K562 (cell line): ENCODE measurements at regions not wholly inside any gene's neighbourhood (a gene's known extent, or its start where the extent isn't known, plus 50 kb on each side); places are given as distances from the start of the nearest gene placed in this dataset.

Source experiments
- ATAC-seq: fragments of 200-7000 bp; cut with Tn5 transposase; 3 replicates; pipeline ENCODE4 v1.9.1; 2020; ENCODE audit warnings: moderate library complexity
- BruUV-seq: library from RNA; stranded (reverse); fragments of 400-500 nt; replicated peaks from 2 replicates; lab custom pipeline; 2021; lab: Mats Ljungman, UMichigan
- CTCF ChIA-PET: fragments of 300-600 bp; formaldehyde crosslinking; extraction: SDS; loops from one replicate; lab custom pipeline; 2021; ENCODE audit warnings: low intra/inter-chr PET ratio; lab: Yijun Ruan, JAX
- POLR2A ChIA-PET: fragments of 300-600, 350-650 bp; sonication (Branson Sonifier 250); formaldehyde crosslinking; extraction: SDS; loops from one replicate; lab custom pipeline; 2021; ENCODE audit warnings: antibody characterized with exemption, inconsistent platforms; lab: Yijun Ruan, JAX
- DNase-seq, 4 experiments: peaks; one replicate each; pipeline versions ENCODE4 v3.0.0 to v3.0.0-alpha.2; 2011 to 2018; ENCODE audit warnings: low spot score in 3 of 4, mixed read lengths in 3 of 4; ENCODE audit errors: extremely low read depth in 1 of 4
- FAIRE-seq: peaks from 2 replicates; lab custom pipeline; 2011; peaks lifted over from hg19 to GRCh38; lab: Jason Lieb, UNC
- H2AFZ ChIP-seq: 2 replicates; pipeline ENCODE4 v1.6.0; 2011; ENCODE audit warnings: low read depth, low read length, control low read depth, inconsistent platforms
- H3K27ac ChIP-seq: fragments of 200-600 bp; 3 replicates; pipeline ENCODE4 v1.8.0; 2011; ENCODE audit warnings: low read depth, mild to moderate bottlenecking, control low read depth, inconsistent platforms, low read length, moderate library complexity, mixed read lengths; ENCODE audit errors: extremely low read depth
- H3K27me3 ChIP-seq, 2 experiments: fragments of 300-600 bp in 1 of 2; 2 replicates in 1 of 2; 3 replicates in 1 of 2; pipeline versions ENCODE4 v1.6.0 to v1.8.0; 2011; ENCODE audit warnings: inconsistent platforms in 2 of 2, low read length in 2 of 2, mild to moderate bottlenecking in 1 of 2, mixed read lengths in 1 of 2, moderate library complexity in 1 of 2; ENCODE audit not compliant: control insufficient read depth in 2 of 2, insufficient read depth in 2 of 2
- H3K36me3 ChIP-seq: fragments of 300-600 bp; 3 replicates; pipeline ENCODE4 v1.8.0; 2011; ENCODE audit warnings: mild to moderate bottlenecking, low read length, inconsistent platforms; ENCODE audit not compliant: control insufficient read depth, insufficient read depth
- H3K4me1 ChIP-seq, 2 experiments: fragments of 200-600 bp in 1 of 2; replicated peaks in 1 of 2; 2 replicates in 1 of 2; 3 replicates in 1 of 2; pipeline versions ENCODE4 v1.5.1 to v1.8.0; 2011; ENCODE audit warnings: inconsistent platforms in 2 of 2, low read length in 2 of 2, mild to moderate bottlenecking in 1 of 2, mixed read lengths in 1 of 2, moderate library complexity in 1 of 2; ENCODE audit not compliant: control insufficient read depth in 2 of 2, insufficient read depth in 2 of 2
- H3K4me2 ChIP-seq: 2 replicates; pipeline ENCODE4 v1.6.1; 2011; ENCODE audit warnings: low read length, control low read depth, inconsistent platforms, mixed read lengths; ENCODE audit not compliant: insufficient read depth
- H3K4me3 ChIP-seq: fragments of 200-600 bp; sonication (generic), shearing (Covaris generic); 2 replicates; pipeline ENCODE4 v1.5.1; 2016; ENCODE audit warnings: control low read depth, inconsistent platforms
- H3K79me2 ChIP-seq: fragments of 200-600 bp; 3 replicates; pipeline ENCODE4 v1.8.0; 2011; ENCODE audit warnings: low read length, inconsistent platforms; ENCODE audit not compliant: control insufficient read depth, insufficient read depth
- H3K9ac ChIP-seq, 2 experiments: 2 replicates each; pipeline versions ENCODE4 v1.6.0 to v1.6.1; 2011; ENCODE audit warnings: low read depth in 2 of 2, low read length in 2 of 2, control low read depth in 1 of 2, inconsistent platforms in 1 of 2, mild to moderate bottlenecking in 1 of 2, mixed read lengths in 1 of 2; ENCODE audit not compliant: insufficient read depth in 1 of 2
- H3K9me1 ChIP-seq: one replicate; pipeline ENCODE4 v1.6.0; 2011; ENCODE audit warnings: inconsistent platforms, mild to moderate bottlenecking, low read length, moderate library complexity; ENCODE audit not compliant: control insufficient read depth, insufficient read depth
- H3K9me3 ChIP-seq: replicated peaks from 2 replicates; pipeline ENCODE4 v1.5.1; 2011; ENCODE audit warnings: low read depth, low read length, inconsistent platforms; ENCODE audit not compliant: control insufficient read depth, insufficient read depth
- H4K20me1 ChIP-seq: replicated peaks from 2 replicates; pipeline ENCODE4 v1.6.1; 2011; ENCODE audit warnings: low read length, inconsistent platforms, mixed read lengths; ENCODE audit not compliant: control insufficient read depth, insufficient read depth
- BDP1 ChIP-seq: IDR thresholded peaks from 3 replicates; pipeline ENCODE4 v1.6.1; 2011; ENCODE audit not compliant: insufficient read length, insufficient read depth
- MIER1 ChIP-seq: fragments of 450-650 bp; IDR thresholded peaks from 2 replicates; pipeline ENCODE4 v1.6.1; 2016; ENCODE audit warnings: antibody characterized with exemption, mild to moderate bottlenecking, low read depth
- RBM39 ChIP-seq: fragments of 200-400 bp; formaldehyde crosslinking; optimal IDR thresholded peaks from 2 replicates; pipeline ENCODE3; 2018; ENCODE audit warnings: low read depth, low read length
- SAP30 ChIP-seq: fragments of 200-600 bp; sonication (generic); IDR thresholded peaks from 2 replicates; pipeline ENCODE4 v1.6.1; 2012; ENCODE audit warnings: borderline replicate concordance, low read depth, mild to moderate bottlenecking, moderate library complexity, low read length, control low read depth, inconsistent platforms; ENCODE audit not compliant: insufficient read depth, poor library complexity, severe bottlenecking
- SIN3B ChIP-seq: fragments of 450-650 bp; IDR thresholded peaks from 2 replicates; pipeline ENCODE4 v1.6.1; 2017; ENCODE audit warnings: low read depth, mild to moderate bottlenecking, moderate library complexity
- SMARCB1 ChIP-seq: IDR thresholded peaks from 2 replicates; pipeline ENCODE4 v1.6.1; 2011; ENCODE audit warnings: improper control_type of control experiment, low read depth; ENCODE audit not compliant: insufficient read length
- TBP ChIP-seq: optimal IDR thresholded peaks from 2 replicates; pipeline ENCODE3; 2011; ENCODE audit warnings: low read depth, low read length, improper control_type of control experiment
- ZKSCAN8 ChIP-seq: fragments of 200-800 bp; sonication (Bioruptor generic); IDR thresholded peaks from 2 replicates; pipeline ENCODE4 v1.6.1; 2016; ENCODE audit warnings: missing genetic modification characterization, missing compliant biosample characterization
- ZNF785 ChIP-seq: fragments of 250-450 bp; sonication (Bioruptor Pico); IDR thresholded peaks from 2 replicates; pipeline ENCODE4 v1.4.0; 2020; ENCODE audit warnings: mild to moderate bottlenecking
- WGBS: fragments of 100-300 bp; shearing (Covaris generic); methylation state at CpG from one replicate; pipeline ENCODE4 v1.1.6; 2016; ENCODE audit warnings: low coverage, mixed read lengths; ENCODE audit not compliant: insufficient coverage; ENCODE audit errors: missing lambda C conversion rate; 5-methylcytosine and 5-hydroxymethylcytosine counted together
- in situ Hi-C: fragments of 300-500 bp; cut with MboI; formaldehyde crosslinking; loops from 4 replicates; pipeline ENCODE4 v1.15.0; 2018; ENCODE audit warnings: inconsistent platforms, mixed read lengths
- intact Hi-C: fragments of 100-400 bp; cut with micrococcal nuclease; formaldehyde crosslinking; loops from 2 replicates; pipeline ENCODE4 v1.14.2; 2022
- TF ChIP-seq, protein P1 (sequence below): fragments of 450-650 bp; formaldehyde crosslinking; conservative IDR thresholded peaks from 2 replicates; pipeline ENCODE4 v1.4.0; 2022; ENCODE audit warnings: mild to moderate bottlenecking, missing genetic modification characterization
- TF ChIP-seq, protein P2 (sequence below): fragments of 250-450 bp; sonication (Bioruptor Pico); IDR thresholded peaks from 2 replicates; pipeline ENCODE4 v1.5.1; 2021; ENCODE audit warnings: mild to moderate bottlenecking

DNA sequence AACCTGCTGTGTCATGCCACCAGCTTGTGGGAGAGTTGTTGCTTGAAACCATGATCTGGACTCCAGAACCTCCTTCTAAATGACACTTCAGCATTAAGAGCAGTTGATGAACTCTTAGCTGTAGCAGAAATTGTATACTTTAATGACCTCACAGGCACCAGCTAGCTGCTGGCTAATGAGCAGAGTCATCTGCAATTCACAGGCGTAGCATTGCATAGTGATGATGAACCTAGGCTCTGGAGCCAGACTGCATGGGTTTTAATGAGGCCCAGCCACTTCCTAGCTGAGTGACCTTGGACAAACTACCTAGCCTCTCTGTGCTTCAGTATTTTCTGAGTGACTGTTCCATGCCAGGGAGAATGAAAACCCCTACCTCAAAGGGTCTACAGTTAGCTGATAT is 407.1 kb downstream of the LMO4 start (continued):
- TF ChIP-seq SAP30 (no peak), SMARCB1 (no peak), ZNF785 (no peak)
- TF ChIP-seq, protein P1, sequence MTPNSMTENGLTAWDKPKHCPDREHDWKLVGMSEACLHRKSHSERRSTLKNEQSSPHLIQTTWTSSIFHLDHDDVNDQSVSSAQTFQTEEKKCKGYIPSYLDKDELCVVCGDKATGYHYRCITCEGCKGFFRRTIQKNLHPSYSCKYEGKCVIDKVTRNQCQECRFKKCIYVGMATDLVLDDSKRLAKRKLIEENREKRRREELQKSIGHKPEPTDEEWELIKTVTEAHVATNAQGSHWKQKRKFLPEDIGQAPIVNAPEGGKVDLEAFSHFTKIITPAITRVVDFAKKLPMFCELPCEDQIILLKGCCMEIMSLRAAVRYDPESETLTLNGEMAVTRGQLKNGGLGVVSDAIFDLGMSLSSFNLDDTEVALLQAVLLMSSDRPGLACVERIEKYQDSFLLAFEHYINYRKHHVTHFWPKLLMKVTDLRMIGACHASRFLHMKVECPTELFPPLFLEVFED (CRISPR knock-in tag): no peak
- TF ChIP-seq, protein P2, sequence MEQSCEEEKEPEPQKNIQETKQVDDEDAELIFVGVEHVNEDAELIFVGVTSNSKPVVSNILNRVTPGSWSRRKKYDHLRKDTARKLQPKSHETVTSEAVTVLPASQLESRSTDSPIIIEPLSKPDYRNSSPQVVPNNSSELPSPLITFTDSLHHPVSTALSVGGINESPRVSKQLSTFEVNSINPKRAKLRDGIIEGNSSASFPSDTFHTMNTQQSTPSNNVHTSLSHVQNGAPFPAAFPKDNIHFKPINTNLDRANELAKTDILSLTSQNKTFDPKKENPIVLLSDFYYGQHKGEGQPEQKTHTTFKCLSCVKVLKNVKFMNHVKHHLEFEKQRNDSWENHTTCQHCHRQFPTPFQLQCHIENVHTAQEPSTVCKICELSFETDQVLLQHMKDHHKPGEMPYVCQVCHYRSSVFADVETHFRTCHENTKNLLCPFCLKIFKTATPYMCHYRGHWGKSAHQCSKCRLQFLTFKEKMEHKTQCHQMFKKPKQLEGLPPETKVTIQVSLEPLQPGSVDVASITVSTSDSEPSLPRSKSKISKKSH (CRISPR knock-in tag): no peak

DNA sequence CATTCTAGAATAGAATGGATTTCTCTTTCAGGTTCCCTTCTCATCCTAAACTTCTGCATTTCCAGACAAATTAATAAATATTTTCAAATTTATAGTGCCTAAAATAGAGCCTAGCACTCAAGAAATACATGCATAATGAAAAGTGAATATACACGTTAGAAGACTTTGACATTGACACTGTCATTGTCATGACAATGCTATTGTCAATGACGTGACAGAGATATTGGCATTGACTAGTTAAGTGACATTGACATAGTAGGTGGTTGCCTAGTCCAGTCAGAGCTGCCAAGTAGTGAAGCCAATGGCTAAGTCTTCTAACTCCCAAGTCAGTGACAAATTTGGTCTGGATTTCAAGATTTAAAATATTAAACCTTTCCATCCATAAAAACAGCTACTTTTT is 410.5 kb downstream of the LMO4 start:
- no peaks in the 10 kb centered on the region for H3K27me3 ChIP-seq
- DNase-seq (no peak), ATAC-seq (no peak), FAIRE-seq (no peak)
- no peak overlapping the region for H3K4me3 ChIP-seq
- H2AFZ ChIP-seq: no peak overlapping the region
- no peak overlapping the region for H3K27ac ChIP-seq
- no peaks in the 10 kb centered on the region for H3K79me2 ChIP-seq
- BruUV-seq: no TSS peak
- WGBS: 0% methylated on average over 2 of the region's 2 CpGs
- no peaks in the 10 kb centered on the region for H3K36me3 ChIP-seq
- H3K9me1 ChIP-seq: no peaks in the 10 kb centered on the region
- in situ Hi-C loops: no loop called here
- H3K4me1 ChIP-seq: no peaks in the 10 kb centered on the region
- H3K9me3 ChIP-seq: no peaks in the 10 kb centered on the region
- ChIA-PET POLR2A (no interaction called here), CTCF (no interaction called here)
- no peak overlapping the region for H3K4me2 ChIP-seq
- H4K20me1 ChIP-seq: no peaks in the 10 kb centered on the region
- no peak overlapping the region for H3K9ac ChIP-seq
- TF ChIP-seq RBM39 (no peak), ZKSCAN8 (CRISPR knock-in tag) (no peak), TBP (no peak), SIN3B (no peak), MIER1 (no peak), BDP1 (no peak)
- intact Hi-C loops: no loop called here
